ENCODE measurements at regions not wholly inside any gene's neighbourhood (a gene's known extent, or its start where the extent isn't known, plus 50 kb on each side); places are given as distances from the start of the nearest gene placed in this dataset.

- no peak for TF ChIP-seq EZH2 (IDR thresholded peaks at IDR 0.05; ENCODE audit: insufficient read depth, poor library complexity, severe bottlenecking)
- no peak for TF ChIP-seq EZH2phosphoT487 (IDR thresholded peaks at IDR 0.05; ENCODE audit: insufficient read depth, low read depth)
Observed at GRCh38 chr3:78545827-78546226, 1222.0 kb downstream of the ROBO1 start.

All from GM23248 (cell line).